Astrocyte of the spinal cord (primary cell): ENCODE measurements at regions not wholly inside any gene's neighbourhood (a gene's known extent, or its start where the extent isn't known, plus 50 kb on each side); places are given as distances from the start of the nearest gene placed in this dataset.

Source experiments
- DNase-seq: peaks from one replicate; pipeline ENCODE4 v3.0.0; 2011; ENCODE audit warnings: low read depth, low spot score
- H3K4me3 ChIP-seq: 2 replicates; pipeline ENCODE4 v1.5.1; 2011; ENCODE audit warnings: low read depth, mild to moderate bottlenecking, low read length, moderate library complexity
- CTCF ChIP-seq: IDR thresholded peaks from 2 replicates; pipeline ENCODE4 v1.5.1; 2012; ENCODE audit warnings: low read depth, mild to moderate bottlenecking, low read length, inconsistent platforms
- in situ Hi-C: cut with HindIII; loops from 2 replicates; pipeline ENCODE4 v1.10.0; 2017; ENCODE audit warnings: low sequenced_read_pairs

- DNase-seq = no peak
- in situ Hi-C loops = no loop called here
- TF ChIP-seq CTCF = no peak
- H3K4me3 ChIP-seq = no peak overlapping the region
Observed at GRCh38 chr17:73758245-73758644, 114.0 kb upstream of the SDK2 start.

GRCh38 chr17:73759324-73759723, 115.1 kb upstream of the SDK2 start:
- H3K4me3 ChIP-seq = no peak overlapping the region
- DNase-seq = no peak
- TF ChIP-seq CTCF = no peak
- in situ Hi-C loops = no loop called here

- TF ChIP-seq CTCF = no peak
- H3K4me3 ChIP-seq = no peak overlapping the region
- in situ Hi-C loops = no loop called here
- no peak for DNase-seq
Observed at GRCh38 chr17:73759734-73760438, 115.6 kb upstream of the SDK2 start.

- H3K4me3 ChIP-seq = no peak overlapping the region
- in situ Hi-C loops = no loop called here
- no peak for DNase-seq
- no peak for TF ChIP-seq CTCF
Observed at GRCh38 chr17:73760439-73760758, 116.2 kb upstream of the SDK2 start.

- TF ChIP-seq CTCF = no peak
- no peak overlapping the region for H3K4me3 ChIP-seq
- DNase-seq = no peak
- in situ Hi-C loops = no loop called here
Observed at GRCh38 chr17:73765824-73766563, 121.7 kb upstream of the SDK2 start.

- H3K4me3 ChIP-seq = no peak overlapping the region
- in situ Hi-C loops = no loop called here
- DNase-seq = no peak
- no peak for TF ChIP-seq CTCF
Observed at GRCh38 chr17:73767696-73768095, 123.5 kb upstream of the SDK2 start.
